ENCODE measurements at regions not wholly inside any gene's neighbourhood (a gene's known extent, or its start where the extent isn't known, plus 50 kb on each side); places are given as distances from the start of the nearest gene placed in this dataset.
"Not testable (repeated sequence)": the region's sequence is repeated elsewhere in the genome, so short reads cannot be mapped to it uniquely, and the experiment has no call there.

GRCh38 chr1:88499671-88500070, 184.4 kb upstream of the PKN2 start:
- Histone ChIP-seq H3K27ac (no peak overlapping the region), H3K36me3 (replicated peaks) (no peaks in the 10 kb centered on the region), H3K27me3 (replicated peaks) (no peaks in the 10 kb centered on the region), H3K4me3 (ENCODE audit: low read depth, low read length) (no peak overlapping the region)
- no peak for TF ChIP-seq CTCF (IDR thresholded peaks at IDR 0.05; ENCODE audit: low read depth, low read length, missing control alignments)
- in situ Hi-C loops (cut with HindIII; ENCODE audit: low pct_ligation_motif_present, low sequenced_read_pairs) = no loop called here
- no peak for DNase-seq

GRCh38 chr1:88502886-88503285, 181.2 kb upstream of the PKN2 start:
- no peak for DNase-seq
- in situ Hi-C loops (cut with HindIII; ENCODE audit: low pct_ligation_motif_present, low sequenced_read_pairs) = no loop called here
- Histone ChIP-seq H3K4me3 (ENCODE audit: low read depth, low read length) (no peak overlapping the region), H3K36me3 (replicated peaks) (no peaks in the 10 kb centered on the region), H3K27me3 (replicated peaks) (no peaks in the 10 kb centered on the region), H3K27ac (no peak overlapping the region)
- TF ChIP-seq CTCF (IDR thresholded peaks at IDR 0.05; ENCODE audit: low read depth, low read length, missing control alignments) = no peak

- in situ Hi-C loops (cut with HindIII; ENCODE audit: low pct_ligation_motif_present, low sequenced_read_pairs) = no loop called here
These were observed 180.4 kb upstream of the PKN2 start for GRCh38 chr1:88503646-88504045.

DNA sequence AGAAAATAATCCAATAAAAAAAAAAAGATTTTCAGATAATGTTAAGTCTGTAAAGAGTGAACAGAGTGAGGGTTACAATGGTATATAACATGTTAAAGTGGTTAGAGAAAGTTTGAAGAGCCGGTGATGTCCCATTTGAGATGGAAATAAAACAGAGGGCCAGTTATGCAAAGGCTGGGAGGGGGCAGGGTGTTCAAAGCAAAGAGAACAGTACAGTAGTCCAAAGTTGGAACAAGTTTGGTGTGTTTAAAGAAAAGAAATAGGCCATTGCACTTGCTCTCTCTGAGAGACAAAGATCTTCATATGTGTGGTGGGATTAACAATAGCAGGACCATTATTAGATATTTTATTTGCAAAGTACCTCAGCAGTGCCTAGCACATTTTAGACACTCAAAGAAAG, 179.5 kb upstream of the PKN2 start:
- no peak for DNase-seq
- no peak for TF ChIP-seq CTCF (IDR thresholded peaks at IDR 0.05; ENCODE audit: low read depth, low read length, missing control alignments)
- no peak overlapping the region for H3K27ac ChIP-seq
- no peaks in the 10 kb centered on the region for H3K36me3 ChIP-seq (replicated peaks)
- in situ Hi-C loops (cut with HindIII; ENCODE audit: low pct_ligation_motif_present, low sequenced_read_pairs) = no loop called here
- no peak overlapping the region for H3K4me3 ChIP-seq (ENCODE audit: low read depth, low read length)
- H3K27me3 ChIP-seq (replicated peaks) = no peaks in the 10 kb centered on the region

More at GRCh38 chr1:88503646-88504045, 180.4 kb upstream of the PKN2 start:
- Histone ChIP-seq H3K36me3 (replicated peaks) (no peaks in the 10 kb centered on the region), H3K4me3 (ENCODE audit: low read depth, low read length) (no peak overlapping the region), H3K27ac (no peak overlapping the region), H3K27me3 (replicated peaks) (no peaks in the 10 kb centered on the region)
- no peak for TF ChIP-seq CTCF (IDR thresholded peaks at IDR 0.05; ENCODE audit: low read depth, low read length, missing control alignments)
- DNase-seq = no peak

DNA sequence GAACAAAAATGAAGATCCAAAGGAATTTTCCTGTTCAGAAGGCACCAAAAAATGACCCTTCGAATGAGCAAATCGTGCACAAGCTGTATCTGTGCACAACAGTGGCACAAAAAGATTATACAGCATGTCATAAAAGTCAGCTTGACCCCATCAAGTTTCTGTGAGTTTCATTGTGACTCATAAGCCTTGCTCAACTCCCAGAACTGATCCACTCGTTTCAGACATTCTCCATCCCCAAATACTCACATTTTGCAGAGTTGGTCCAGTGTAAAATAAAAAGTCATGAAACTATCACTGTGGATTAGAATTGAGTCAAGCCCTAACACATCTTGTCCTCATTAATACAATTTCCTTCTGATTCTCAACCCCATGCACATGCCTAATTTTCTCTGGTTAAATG, 174.7 kb upstream of the PKN2 start:
- no peak overlapping the region for H3K27ac ChIP-seq
- in situ Hi-C loops (cut with HindIII; ENCODE audit: low pct_ligation_motif_present, low sequenced_read_pairs) = no loop called here
- no peak for DNase-seq
- H3K27me3 ChIP-seq (replicated peaks) = no peaks in the 10 kb centered on the region
- no peaks in the 10 kb centered on the region for H3K36me3 ChIP-seq (replicated peaks)
- no peak for TF ChIP-seq CTCF (IDR thresholded peaks at IDR 0.05; ENCODE audit: low read depth, low read length, missing control alignments)
- H3K4me3 ChIP-seq (ENCODE audit: low read depth, low read length) = no peak overlapping the region

DNA sequence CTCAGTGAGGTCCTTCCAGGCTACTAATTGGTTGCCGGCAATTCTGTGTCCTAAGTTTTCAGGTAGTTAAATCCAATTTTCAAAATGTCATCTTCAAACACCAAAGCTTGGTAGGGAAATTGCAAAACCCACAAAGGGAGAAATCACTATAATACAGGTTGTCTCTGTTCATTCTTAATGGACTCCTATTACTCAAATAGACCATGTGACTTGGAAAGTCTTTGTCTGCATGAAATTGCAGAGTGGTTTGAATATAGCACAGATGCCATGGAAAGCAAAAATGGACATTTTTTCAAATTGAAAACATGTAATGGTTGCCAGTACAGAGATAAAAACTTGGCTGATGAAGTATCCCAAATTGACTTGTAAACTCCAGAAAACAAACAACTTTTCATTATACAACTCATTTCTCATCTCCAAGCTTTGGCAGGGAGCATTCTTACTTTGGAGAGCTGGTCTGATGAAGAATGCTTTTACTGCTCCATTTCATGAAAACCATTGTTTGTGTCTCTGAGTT, 169.5 kb upstream of the PKN2 start:
- TF ChIP-seq CTCF (IDR thresholded peaks at IDR 0.05; ENCODE audit: low read depth, low read length, missing control alignments) = no peak

DNA sequence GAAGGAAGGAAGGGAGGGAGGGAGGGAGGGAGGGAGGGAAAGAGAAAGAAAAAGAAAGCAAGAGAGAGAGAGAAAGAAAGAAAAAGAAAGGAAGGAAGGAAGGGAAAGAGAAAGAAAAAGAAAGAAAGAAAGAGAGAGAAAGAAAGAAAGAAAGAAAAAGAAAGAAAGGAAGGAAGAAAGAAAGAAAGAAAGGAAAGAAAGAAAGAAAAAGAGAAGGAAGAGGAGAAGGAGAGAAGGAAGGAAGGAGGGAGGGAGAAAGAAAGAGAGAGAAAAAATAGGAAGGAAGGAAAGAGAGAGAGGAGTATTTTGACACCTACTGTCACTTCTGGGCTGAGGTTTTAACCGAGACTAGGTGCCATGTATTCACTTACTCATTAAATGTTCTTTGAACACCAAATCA, 166.6 kb upstream of the PKN2 start:
- H3K27ac ChIP-seq; H3K27me3 ChIP-seq (replicated peaks); H3K4me3 ChIP-seq (ENCODE audit: low read depth, low read length); in situ Hi-C loops (cut with HindIII; ENCODE audit: low pct_ligation_motif_present, low sequenced_read_pairs); DNase-seq; H3K36me3 ChIP-seq (replicated peaks): not testable (repeated sequence)

More for the DNA sequence above, 169.5 kb upstream of the PKN2 start:
- H3K27ac ChIP-seq = no peak overlapping the region
- in situ Hi-C loops (cut with HindIII; ENCODE audit: low pct_ligation_motif_present, low sequenced_read_pairs) = no loop called here
- DNase-seq = no peak
- no peak overlapping the region for H3K4me3 ChIP-seq (ENCODE audit: low read depth, low read length)
- H3K27me3 ChIP-seq (replicated peaks) = no peaks in the 10 kb centered on the region
- H3K36me3 ChIP-seq (replicated peaks) = no peaks in the 10 kb centered on the region

Data from brain microvascular endothelial cell (primary cell).